GM23338 (cell line): ENCODE measurements at regions not wholly inside any gene's neighbourhood (a gene's known extent, or its start where the extent isn't known, plus 50 kb on each side); places are given as distances from the start of the nearest gene placed in this dataset.

ENCODE experiments used
- ATAC-seq: fragments of 200-7000 bp; cut with Tn5 transposase; 3 replicates; pipeline ENCODE4 v1.9.1; 2020
- DNase-seq: peaks from one replicate; pipeline ENCODE4 v3.0.0-alpha.2; 2015; ENCODE audit warnings: low spot score
- H2AFZ ChIP-seq: fragments of 200-600 bp; sonication (generic); 2 replicates; pipeline ENCODE4 v1.8.0; 2016; ENCODE audit warnings: antibody characterized with exemption, mild to moderate bottlenecking, moderate library complexity
- H3F3A ChIP-seq: fragments of 200-600 bp; sonication (generic); replicated peaks from 2 replicates; pipeline ENCODE4 v1.8.0; 2017; ENCODE audit warnings: antibody characterized with exemption, mixed run types, low read depth
- H3K27ac ChIP-seq: fragments of 200-600 bp; sonication (generic); 2 replicates; pipeline ENCODE4 v1.6.1; 2016; ENCODE audit warnings: low read depth
- H3K27me3 ChIP-seq: fragments of 200-600 bp; sonication (generic); 2 replicates; pipeline ENCODE4 v1.8.0; 2016; ENCODE audit warnings: mild to moderate bottlenecking, mixed run types, moderate library complexity; ENCODE audit not compliant: insufficient read depth
- H3K36me3 ChIP-seq: fragments of 200-600 bp; sonication (generic); 2 replicates; pipeline ENCODE4 v1.8.0; 2016; ENCODE audit warnings: mild to moderate bottlenecking; ENCODE audit not compliant: insufficient read depth
- H3K4me1 ChIP-seq: fragments of 200-600 bp; sonication (generic); 2 replicates; pipeline ENCODE4 v1.8.0; 2016; ENCODE audit warnings: mild to moderate bottlenecking, moderate library complexity; ENCODE audit not compliant: insufficient read depth
- H3K4me2 ChIP-seq: fragments of 200-600 bp; sonication (generic); 2 replicates; pipeline ENCODE4 v1.7.1; 2017; ENCODE audit warnings: mixed run types
- H3K4me3 ChIP-seq: fragments of 200-600 bp; sonication (generic); 2 replicates; pipeline ENCODE4 v1.6.1; 2016; ENCODE audit warnings: mixed run types
- H3K79me2 ChIP-seq: fragments of 200-600 bp; sonication (generic); replicated peaks from 2 replicates; pipeline ENCODE4 v1.8.0; 2017; ENCODE audit warnings: mild to moderate bottlenecking; ENCODE audit not compliant: insufficient read depth
- H3K9me2 ChIP-seq: fragments of 200-600 bp; sonication (generic); 2 replicates; pipeline ENCODE4 v1.8.0; 2017; ENCODE audit not compliant: insufficient read depth
- H4K20me1 ChIP-seq: fragments of 200-600 bp; sonication (generic); replicated peaks from 2 replicates; pipeline ENCODE4 v1.8.0; 2017; ENCODE audit warnings: mild to moderate bottlenecking; ENCODE audit not compliant: insufficient read depth
- H3K27ac Mint-ChIP-seq: 2 replicates; pipeline ENCODE4 v1.8.0; 2020; ENCODE audit warnings: inconsistent platforms, mild to moderate bottlenecking, moderate library complexity, mixed read lengths
- H3K27me3 Mint-ChIP-seq: 3 replicates; pipeline ENCODE4 v1.8.0; 2022; ENCODE audit warnings: low read depth, mild to moderate bottlenecking, moderate library complexity, mixed read lengths, inconsistent platforms; ENCODE audit not compliant: insufficient read depth, poor library complexity
- H3K36me3 Mint-ChIP-seq: 3 replicates; pipeline ENCODE4 v1.8.0; 2021; ENCODE audit warnings: low read depth, mild to moderate bottlenecking, inconsistent platforms, moderate library complexity, mixed read lengths
- H3K4me1 Mint-ChIP-seq: 3 replicates; pipeline ENCODE4 v1.8.0; 2020; ENCODE audit warnings: mild to moderate bottlenecking, inconsistent platforms, mixed read lengths
- H3K4me3 Mint-ChIP-seq: 3 replicates; pipeline ENCODE4 v1.8.0; 2021; ENCODE audit warnings: moderate library complexity, mild to moderate bottlenecking, inconsistent platforms, mixed read lengths
- H3K9me3 Mint-ChIP-seq: 3 replicates; pipeline ENCODE4 v1.8.0; 2020; ENCODE audit warnings: moderate library complexity, mild to moderate bottlenecking, inconsistent platforms, mixed read lengths
- CTCF ChIP-seq, 2 experiments: fragments of 200-600 bp in 1 of 2; sonication (generic) in 1 of 2; conservative IDR thresholded peaks; 2 replicates each; pipeline versions ENCODE4 v1.5.1 to v1.6.1; 2016 to 2017; ENCODE audit warnings: antibody characterized with exemption in 2 of 2, low read depth in 2 of 2, mild to moderate bottlenecking in 2 of 2, moderate library complexity in 1 of 2
- EZH2 ChIP-seq: fragments of 200-600 bp; sonication (generic); IDR thresholded peaks from one replicate; pipeline ENCODE4 v1.8.0; 2017; ENCODE audit warnings: antibody characterized with exemption, mild to moderate bottlenecking, low read depth; ENCODE audit not compliant: unreplicated experiment
- EZH2phosphoT487 ChIP-seq: fragments of 200-600 bp; sonication (generic); IDR thresholded peaks from one replicate; pipeline ENCODE4 v1.8.1; 2018; ENCODE audit warnings: antibody characterized with exemption; ENCODE audit not compliant: unreplicated experiment
- JUNB ChIP-seq: IDR thresholded peaks from one replicate; pipeline ENCODE4 v1.6.1; 2016; ENCODE audit warnings: antibody characterized with exemption; ENCODE audit not compliant: unreplicated experiment
- NANOG ChIP-seq: IDR thresholded peaks from 2 replicates; pipeline ENCODE4 v1.6.1; 2016; ENCODE audit warnings: antibody characterized with exemption, borderline replicate concordance
- POLR2AphosphoS5 ChIP-seq: IDR thresholded peaks from 2 replicates; pipeline ENCODE4 v1.6.1; 2016; ENCODE audit warnings: antibody characterized with exemption, low read depth
- STAT1 ChIP-seq: IDR thresholded peaks from one replicate; pipeline ENCODE4 v1.6.1; 2016; ENCODE audit warnings: antibody characterized with exemption; ENCODE audit not compliant: unreplicated experiment
- ZNF114 ChIP-seq: fragments of 250-450 bp; sonication (Bioruptor Pico); IDR thresholded peaks from 2 replicates; pipeline ENCODE4 v1.5.0; 2020; ENCODE audit warnings: mild to moderate bottlenecking, moderate library complexity
- ZNF331 ChIP-seq: fragments of 250-450 bp; sonication (Bioruptor Pico); IDR thresholded peaks from 2 replicates; pipeline ENCODE4 v1.5.0; 2020; ENCODE audit warnings: low read depth, mild to moderate bottlenecking, moderate library complexity
- TF ChIP-seq, protein P1 (sequence below): IDR thresholded peaks from one replicate; pipeline ENCODE4 v1.6.1; 2018; ENCODE audit warnings: antibody characterized with exemption; ENCODE audit not compliant: unreplicated experiment
- TF ChIP-seq, protein P2 (sequence below): IDR thresholded peaks from 2 replicates; pipeline ENCODE4 v1.6.1; 2016; ENCODE audit warnings: antibody characterized with exemption

DNA sequence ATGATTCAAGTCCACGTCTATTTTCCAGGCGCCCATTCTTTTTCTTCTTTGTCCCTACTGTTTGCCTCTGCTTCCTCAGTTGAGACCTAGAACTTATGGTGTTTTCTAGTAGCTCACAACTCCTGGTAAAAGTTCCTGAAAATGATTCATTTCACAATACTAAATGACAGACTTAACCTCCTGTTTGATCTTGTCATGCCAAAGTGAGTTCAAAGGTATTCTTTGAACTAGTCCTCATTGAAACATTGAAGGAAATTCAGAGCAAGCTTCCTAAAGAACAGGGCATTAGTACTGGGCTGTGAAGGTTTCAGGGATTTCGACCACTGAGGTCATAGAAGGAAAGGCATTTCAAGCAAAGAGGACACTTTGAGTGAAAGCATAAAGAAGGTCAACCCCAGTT lies 132.8 kb downstream of the IBTK start:
- no peak overlapping the region for H2AFZ ChIP-seq

DNA sequence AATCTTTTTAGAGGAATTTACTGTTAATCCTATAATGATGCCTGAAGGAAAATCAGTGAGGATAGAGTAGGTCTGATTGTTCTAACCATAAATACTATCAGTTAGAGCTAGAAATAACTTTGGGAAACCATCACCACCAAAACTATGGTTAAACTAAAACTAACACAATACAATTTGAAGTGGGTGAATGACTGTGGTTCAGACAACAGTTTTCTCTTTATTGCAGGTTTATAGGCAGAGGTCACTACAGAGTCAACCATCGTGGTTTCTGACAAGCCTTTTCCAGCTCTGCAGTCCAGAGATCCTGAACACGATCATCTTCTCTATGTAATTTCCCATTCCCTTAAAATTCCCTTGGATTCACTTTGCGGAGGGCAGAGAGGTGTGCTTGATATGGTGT lies 134.3 kb downstream of the IBTK start:
- ATAC-seq (no peak), DNase-seq (no peak)
- no peaks in the 10 kb centered on the region for H3K79me2 ChIP-seq
- H3K9me2 ChIP-seq: no peaks in the 10 kb centered on the region
- H3K4me3 ChIP-seq: no peak overlapping the region
- H3K36me3 ChIP-seq: peaks cover 2% of the 10 kb centered on the region; the same call in 1 of the 2 replicates
- H3K4me2 ChIP-seq: no peak overlapping the region
- peaks cover 9% of the 10 kb centered on the region; the same call in 1 of the 3 replicates for H3K9me3 Mint-ChIP-seq
- no peaks in the 10 kb centered on the region for H3K27me3 ChIP-seq
- H3K27me3 Mint-ChIP-seq: peaks cover 1% of the 10 kb centered on the region
- no peak overlapping the region for H3K4me3 Mint-ChIP-seq
- no peaks in the 10 kb centered on the region for H3K36me3 Mint-ChIP-seq
- H3F3A ChIP-seq: no peaks in the 10 kb centered on the region
- H3K4me1 Mint-ChIP-seq: no peaks in the 10 kb centered on the region
- no peaks in the 10 kb centered on the region for H3K4me1 ChIP-seq
- no peak overlapping the region for H3K27ac ChIP-seq
- H4K20me1 ChIP-seq: no peaks in the 10 kb centered on the region
- H3K27ac Mint-ChIP-seq: no peak overlapping the region
- H2AFZ ChIP-seq: no peak overlapping the region
- TF ChIP-seq POLR2AphosphoS5: no peak
- TF ChIP-seq EZH2phosphoT487: no peak
- no peak for TF ChIP-seq CTCF (conservative IDR thresholded peaks at IDR 0.05; ENCODE audit: low read depth in 2 of 2)
- TF ChIP-seq ZNF331 (CRISPR knock-in tag): no peak
- TF ChIP-seq, protein P1, sequence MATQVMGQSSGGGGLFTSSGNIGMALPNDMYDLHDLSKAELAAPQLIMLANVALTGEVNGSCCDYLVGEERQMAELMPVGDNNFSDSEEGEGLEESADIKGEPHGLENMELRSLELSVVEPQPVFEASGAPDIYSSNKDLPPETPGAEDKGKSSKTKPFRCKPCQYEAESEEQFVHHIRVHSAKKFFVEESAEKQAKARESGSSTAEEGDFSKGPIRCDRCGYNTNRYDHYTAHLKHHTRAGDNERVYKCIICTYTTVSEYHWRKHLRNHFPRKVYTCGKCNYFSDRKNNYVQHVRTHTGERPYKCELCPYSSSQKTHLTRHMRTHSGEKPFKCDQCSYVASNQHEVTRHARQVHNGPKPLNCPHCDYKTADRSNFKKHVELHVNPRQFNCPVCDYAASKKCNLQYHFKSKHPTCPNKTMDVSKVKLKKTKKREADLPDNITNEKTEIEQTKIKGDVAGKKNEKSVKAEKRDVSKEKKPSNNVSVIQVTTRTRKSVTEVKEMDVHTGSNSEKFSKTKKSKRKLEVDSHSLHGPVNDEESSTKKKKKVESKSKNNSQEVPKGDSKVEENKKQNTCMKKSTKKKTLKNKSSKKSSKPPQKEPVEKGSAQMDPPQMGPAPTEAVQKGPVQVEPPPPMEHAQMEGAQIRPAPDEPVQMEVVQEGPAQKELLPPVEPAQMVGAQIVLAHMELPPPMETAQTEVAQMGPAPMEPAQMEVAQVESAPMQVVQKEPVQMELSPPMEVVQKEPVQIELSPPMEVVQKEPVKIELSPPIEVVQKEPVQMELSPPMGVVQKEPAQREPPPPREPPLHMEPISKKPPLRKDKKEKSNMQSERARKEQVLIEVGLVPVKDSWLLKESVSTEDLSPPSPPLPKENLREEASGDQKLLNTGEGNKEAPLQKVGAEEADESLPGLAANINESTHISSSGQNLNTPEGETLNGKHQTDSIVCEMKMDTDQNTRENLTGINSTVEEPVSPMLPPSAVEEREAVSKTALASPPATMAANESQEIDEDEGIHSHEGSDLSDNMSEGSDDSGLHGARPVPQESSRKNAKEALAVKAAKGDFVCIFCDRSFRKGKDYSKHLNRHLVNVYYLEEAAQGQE: no peak
- no peak for TF ChIP-seq JUNB
- TF ChIP-seq ZNF114 (CRISPR knock-in tag): no peak
- no peak for TF ChIP-seq STAT1
- TF ChIP-seq NANOG: no peak
- TF ChIP-seq EZH2: no peak
- TF ChIP-seq, protein P2, sequence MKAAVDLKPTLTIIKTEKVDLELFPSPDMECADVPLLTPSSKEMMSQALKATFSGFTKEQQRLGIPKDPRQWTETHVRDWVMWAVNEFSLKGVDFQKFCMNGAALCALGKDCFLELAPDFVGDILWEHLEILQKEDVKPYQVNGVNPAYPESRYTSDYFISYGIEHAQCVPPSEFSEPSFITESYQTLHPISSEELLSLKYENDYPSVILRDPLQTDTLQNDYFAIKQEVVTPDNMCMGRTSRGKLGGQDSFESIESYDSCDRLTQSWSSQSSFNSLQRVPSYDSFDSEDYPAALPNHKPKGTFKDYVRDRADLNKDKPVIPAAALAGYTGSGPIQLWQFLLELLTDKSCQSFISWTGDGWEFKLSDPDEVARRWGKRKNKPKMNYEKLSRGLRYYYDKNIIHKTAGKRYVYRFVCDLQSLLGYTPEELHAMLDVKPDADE: no peak

More for the DNA sequence above, 132.8 kb downstream of the IBTK start:
- Histone ChIP-seq H3K79me2 (no peaks in the 10 kb centered on the region), H3K36me3 (no peaks in the 10 kb centered on the region), H3K27me3 (no peaks in the 10 kb centered on the region), H3K27ac (no peak overlapping the region), H3K4me2 (no peak overlapping the region), H3K4me3 (no peak overlapping the region), H3K9me2 (no peaks in the 10 kb centered on the region), H3K4me1 (no peaks in the 10 kb centered on the region), H4K20me1 (no peaks in the 10 kb centered on the region), H3F3A (no peaks in the 10 kb centered on the region)
- Mint-ChIP-seq H3K27me3 (peaks cover 1% of the 10 kb centered on the region), H3K4me1 (no peaks in the 10 kb centered on the region), H3K36me3 (no peaks in the 10 kb centered on the region), H3K4me3 (no peak overlapping the region), H3K27ac (no peak overlapping the region), H3K9me3 (0 out of 3 replicates have a peak, but pooled peaks cover 2% of the 10 kb centered on the region)
- TF ChIP-seq EZH2: no peak
- DNase-seq: no peak
- no peak for ATAC-seq
